ENCODE measurements at regions not wholly inside any gene's neighbourhood (a gene's known extent, or its start where the extent isn't known, plus 50 kb on each side); places are given as distances from the start of the nearest gene placed in this dataset.

DNA sequence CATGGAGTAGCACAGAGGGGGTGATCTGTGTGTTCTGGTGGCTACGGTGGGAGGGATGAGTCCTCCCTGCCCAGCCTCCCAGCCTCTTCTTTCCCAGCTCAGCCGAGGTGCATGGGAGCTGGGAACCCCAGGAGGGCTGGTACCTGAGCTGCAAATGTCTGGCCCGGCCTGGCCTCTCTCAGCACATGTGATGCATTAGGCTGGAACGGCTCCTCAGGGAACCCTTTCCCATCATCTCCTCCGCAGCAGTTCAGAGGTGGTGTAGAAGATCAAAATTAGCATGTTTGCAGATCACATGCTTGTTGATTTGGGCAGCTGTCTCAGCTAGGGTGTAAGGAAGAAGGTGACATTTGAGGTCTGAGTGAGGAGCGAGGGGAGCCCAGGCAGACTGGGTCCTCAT lies 126.6 kb downstream of the EMX2 start:
- no peak for DNase-seq (ENCODE audit: low spot score)

DNA sequence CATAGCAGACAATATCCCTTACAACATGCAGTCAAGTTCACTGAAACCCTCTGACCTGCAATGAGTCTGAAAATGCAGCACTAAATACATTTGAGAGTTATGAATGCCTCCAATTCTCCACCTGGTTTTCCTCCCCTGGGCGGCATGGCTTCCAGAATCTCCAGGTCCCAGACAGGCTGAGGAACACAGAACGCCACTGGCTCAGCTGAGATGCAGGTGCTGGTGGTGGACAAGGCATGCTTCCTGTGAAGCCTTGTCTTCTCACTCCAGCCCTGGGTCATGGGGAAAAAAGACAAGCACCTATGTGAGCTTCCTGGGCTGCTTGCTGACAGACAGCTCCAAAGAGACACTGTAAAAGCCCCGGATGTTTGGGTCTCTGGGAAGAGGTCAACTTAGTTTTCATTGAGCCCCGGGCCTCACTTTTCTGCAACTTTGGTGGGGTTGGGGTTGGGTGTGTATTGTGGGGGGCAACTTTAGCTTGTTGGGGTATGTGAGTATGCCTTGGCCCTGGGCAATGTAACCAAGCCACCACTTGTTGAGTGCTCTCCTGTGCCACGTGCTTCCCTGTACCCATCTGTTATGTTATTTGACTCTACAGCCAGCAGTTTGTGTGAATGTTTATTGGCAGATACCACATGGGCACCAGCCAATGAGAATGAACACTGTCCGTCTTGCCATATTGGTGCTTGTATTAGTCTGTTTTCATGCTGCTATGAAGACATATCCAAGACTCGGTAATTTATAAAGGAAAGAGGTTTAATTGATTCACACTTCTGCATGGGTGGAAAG lies 127.8 kb downstream of the EMX2 start:
- DNase-seq (ENCODE audit: low spot score), result no peak

More for the DNA sequence above, 126.6 kb downstream of the EMX2 start:
- no peak for FAIRE-seq

DNA sequence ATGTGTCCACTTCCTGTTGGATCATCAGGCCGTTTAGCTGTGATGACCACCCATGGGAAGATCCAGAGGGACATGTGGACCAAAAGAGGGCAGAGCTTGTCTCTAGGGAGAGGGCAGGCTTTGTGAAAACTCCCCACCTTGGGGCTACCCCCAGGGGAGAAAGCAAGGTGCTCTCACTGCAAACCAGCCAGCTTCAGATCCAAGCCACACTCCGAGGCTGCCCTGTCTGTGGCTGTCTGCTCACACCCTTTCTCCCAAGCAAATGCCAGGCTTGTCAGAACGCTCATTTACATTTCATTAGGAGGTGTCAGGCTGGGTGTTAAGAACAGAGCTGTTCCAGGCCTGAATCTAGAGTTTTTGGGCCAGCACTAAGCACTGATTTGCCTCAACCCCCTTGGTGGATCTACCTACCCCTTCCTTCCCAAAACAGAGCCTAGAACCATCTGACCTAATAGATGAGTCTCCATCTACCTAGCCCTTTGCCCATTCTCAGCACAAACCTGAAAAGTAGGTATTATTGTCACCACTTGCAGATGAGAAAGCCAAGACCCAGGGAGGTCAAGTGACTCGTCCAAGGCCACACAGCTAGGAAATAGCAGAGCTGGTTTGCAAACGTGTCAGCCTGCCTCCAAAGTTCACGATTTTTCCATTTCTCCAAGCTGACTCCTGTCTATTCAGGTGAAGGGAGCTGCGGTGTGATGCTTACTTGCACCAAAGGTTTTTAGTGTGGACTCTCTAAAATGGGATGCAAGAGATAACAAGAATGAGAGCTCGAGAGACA lies 130.9 kb downstream of the EMX2 start:
- DNase-seq (ENCODE audit: low spot score), result no peak
- FAIRE-seq, result no peak

More for the DNA sequence above, 127.8 kb downstream of the EMX2 start:
- FAIRE-seq, result no peak

DNA sequence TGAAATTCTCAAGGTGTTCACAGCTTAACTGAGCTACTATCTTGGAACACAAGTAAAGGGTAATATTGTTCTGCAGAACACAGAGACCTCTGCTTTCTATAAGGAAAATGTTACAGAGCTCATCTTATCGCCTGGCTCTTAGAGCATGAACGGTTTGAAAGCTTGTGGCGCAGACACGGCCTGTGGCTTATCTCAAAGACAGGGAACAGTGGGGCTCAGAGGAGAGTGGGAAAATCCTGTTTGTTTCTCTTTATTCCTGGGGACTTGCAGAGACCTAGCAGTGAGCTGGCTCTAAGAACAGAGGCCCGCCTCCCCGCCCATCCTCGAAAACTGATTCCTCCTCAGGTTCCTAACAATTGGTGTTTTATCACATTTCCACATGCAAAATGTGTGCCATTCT lies 131.7 kb downstream of the EMX2 start:
- DNase-seq (ENCODE audit: low spot score), result no peak
- FAIRE-seq, result no peak

DNA sequence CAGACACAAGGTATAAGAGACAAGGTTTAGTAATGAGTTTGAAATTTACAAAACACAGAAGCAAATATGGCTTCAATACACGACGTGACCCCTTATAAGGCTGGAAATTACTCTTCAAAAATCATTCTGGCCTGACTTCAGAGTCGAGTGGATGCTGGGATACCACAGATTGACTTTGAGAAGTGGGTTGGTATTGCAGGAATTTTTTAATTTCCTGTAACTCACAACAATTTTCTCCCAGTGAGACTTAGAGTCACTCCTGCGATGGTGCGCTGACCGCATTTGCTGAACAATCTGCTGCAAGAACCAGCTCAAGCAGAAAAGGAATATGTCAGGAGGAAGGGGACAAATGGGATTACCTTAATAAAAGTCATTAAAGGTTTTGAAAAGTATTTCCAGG lies 132.1 kb downstream of the EMX2 start:
- FAIRE-seq (no peak), DNase-seq (ENCODE audit: low spot score) (no peak)

DNA sequence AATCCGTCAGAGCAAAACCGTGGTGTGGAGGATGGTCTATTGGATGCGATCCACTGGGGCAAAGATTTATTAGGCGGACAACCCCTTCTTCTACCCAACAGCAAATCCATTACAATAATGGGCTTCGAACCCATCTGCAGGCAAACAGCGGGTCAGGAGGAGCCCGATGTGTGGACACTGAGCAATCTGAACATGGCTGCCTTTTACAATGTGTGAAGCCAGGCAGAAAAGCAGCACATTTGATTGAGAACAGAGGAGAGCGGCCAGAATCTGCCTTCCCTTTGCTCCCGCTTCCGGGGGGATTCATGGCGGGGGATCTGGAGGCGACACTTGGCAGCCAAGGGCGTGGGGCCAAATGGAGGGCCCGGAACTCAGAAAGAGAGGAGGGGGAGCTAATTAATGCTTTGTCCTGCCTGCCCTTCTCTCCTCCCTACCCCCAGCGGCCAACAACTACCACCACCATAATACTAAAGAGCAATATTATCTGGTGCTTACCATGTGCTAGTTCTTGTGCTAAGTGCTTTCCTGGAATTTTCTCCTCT lies 133.0 kb downstream of the EMX2 start:
- FAIRE-seq, result no peak
- no peak for DNase-seq (ENCODE audit: low spot score)

DNA sequence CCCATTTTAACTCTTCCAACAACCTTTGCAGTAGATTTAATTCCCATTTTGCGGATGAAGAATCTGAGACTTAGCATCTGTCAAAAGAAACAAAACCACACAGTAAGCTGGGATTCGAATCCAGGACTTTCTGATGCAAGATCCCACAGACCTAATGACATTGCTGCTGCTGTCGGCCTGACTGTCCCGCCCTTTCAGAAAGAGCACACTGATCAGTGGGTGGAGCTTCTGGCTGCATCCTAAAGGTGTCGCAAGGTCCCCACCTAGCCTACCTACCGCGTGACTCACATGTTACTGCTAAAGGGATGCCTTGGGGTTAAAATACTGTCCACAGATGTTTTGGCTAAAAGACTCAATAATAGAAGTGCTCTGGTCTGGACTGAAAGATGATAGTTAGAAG lies 134.7 kb downstream of the EMX2 start:
- no peak for FAIRE-seq
- no peak for DNase-seq (ENCODE audit: low spot score)

DNA sequence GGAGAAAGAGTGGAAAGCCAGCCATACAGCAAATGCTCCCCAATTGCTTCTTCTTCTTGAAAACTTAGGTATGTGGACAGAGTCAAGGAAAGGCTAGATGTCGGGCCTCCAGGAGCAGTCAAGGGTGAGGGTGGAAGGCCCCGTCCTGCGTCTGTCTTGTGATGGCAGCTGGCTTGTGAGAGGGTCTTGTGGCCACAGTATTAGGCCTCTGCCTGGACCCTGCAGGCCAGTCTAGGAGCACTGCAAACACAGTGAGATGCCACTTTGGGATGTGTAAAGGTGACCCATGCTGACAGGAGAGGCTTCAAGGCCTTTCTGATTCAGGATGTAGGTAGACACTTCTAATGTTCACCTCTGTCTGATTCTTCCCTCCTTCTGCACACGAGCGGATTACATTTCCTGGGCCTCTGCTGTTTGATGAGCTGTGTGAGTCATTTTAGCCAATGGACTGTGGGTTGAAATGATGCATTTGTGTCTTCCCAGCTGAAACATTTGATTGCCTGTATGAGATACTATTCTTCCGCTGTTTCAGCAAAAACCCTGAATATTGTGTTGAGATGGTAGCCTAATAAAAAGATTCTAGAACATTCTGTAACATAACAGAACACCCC lies 135.4 kb downstream of the EMX2 start:
- no peak for FAIRE-seq
- no peak for DNase-seq (ENCODE audit: low spot score)

DNA sequence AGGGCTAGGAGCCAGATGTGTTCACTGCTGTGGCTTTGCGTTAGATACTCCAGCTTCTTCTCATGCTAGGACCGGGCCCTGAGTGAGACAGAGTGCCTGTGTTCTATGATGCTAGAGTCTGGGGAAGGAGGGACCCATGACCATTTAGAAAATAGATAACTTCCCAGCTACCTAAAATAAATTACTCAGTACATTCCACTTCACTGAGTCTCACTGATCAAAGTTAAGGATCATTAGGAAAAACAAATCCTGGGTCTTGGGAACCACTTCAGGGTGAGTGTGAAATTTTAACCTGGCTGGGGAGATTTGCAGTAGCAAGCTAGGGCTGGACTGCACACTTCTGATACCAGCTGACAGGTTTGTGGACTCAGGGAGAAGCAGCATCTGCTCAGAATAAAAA lies 138.1 kb downstream of the EMX2 start:
- FAIRE-seq, result no peak
- DNase-seq (ENCODE audit: low spot score), result no peak

DNA sequence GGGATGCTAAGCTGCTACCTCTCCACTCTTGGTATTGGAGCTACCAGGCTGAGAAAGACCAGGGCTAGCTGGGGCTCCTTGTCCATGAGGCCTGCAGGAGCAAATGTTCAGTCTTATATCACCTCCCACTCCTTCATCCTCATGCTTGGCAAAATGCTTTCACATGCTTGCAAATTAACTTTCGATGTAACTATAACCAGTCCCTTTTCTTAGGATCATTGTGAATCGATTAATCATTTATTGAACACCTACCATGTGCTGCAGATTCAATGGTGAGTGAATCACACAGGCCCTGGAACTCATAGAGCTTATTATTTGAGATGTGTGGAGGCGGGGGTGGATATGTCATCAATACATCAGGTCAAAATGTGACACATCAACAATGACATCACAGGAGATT lies 138.6 kb downstream of the EMX2 start:
- FAIRE-seq (no peak), DNase-seq (ENCODE audit: low spot score) (no peak)

DNA sequence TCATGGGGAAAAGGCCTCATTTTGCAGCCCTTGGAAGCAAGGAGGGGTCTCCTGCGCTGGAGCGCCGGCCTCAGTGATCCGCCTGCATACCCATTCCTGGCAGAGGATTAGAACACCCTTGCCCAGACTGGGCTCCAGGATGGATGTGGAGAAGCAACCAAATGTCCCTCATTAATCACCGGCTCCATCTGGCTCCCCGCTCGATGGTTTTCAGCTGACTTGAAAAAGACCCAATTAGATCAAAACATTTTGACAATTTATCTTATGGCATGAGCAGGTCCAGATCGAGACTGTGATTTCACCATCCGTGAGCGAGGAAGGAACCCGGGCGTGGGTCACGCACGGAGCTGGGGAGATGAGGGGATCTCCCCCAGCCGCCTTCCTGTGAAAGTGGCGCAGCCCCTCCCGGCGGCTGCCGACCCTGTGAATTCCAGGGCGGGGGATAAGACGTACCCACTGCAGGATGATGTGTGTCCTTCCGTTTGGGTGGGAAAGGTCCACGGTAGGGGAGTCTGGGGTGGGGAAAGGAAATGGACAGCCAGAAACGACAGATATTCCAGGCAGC lies 141.6 kb downstream of the EMX2 start:
- DNase-seq (ENCODE audit: low spot score) (no peak), FAIRE-seq (no peak)

DNA sequence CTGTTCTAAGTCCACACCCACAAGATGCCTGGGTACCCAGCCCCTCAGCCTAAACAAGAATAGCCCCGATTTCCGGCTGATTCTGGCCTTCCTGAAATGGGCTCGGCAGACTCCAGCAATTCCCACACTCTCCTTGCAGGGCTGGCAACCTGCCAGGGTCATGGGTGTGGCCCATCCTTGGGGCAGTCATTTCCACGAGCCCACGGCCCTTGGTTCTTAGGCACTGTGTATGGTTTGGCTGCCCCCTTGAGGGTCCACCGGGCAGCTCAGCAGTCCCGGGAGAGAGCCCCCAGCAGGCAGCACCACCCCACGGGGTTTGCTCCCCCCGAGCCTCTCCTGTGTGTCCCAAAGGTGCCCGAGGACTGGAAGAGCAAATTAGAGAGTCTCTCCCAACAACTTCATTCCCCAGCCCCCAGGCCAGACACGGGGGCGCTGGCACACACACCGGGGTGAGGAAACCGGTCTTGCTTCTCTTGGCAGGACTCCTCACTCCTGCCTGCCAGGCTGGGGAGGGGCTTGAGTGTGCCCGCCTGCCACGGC lies 142.2 kb downstream of the EMX2 start:
- no peak for FAIRE-seq
- DNase-seq (ENCODE audit: low spot score), result no peak

DNA sequence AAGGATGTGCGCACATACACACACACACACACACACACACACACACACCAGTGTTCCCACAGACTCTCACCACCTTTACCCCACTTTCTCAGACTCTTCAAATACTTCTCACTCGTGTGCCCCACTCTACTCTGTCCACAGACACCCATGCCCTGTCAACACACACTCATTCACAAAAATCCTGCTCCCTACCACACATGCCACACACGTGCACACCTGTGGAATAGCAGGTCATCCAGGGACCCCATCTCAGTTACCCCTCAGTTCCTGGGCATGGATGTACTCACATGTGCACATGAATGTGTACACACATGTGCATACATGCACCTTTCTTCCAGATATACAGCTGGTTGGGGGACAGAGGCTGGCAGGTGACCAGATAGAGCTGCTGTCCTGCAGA lies 142.9 kb downstream of the EMX2 start:
- DNase-seq (ENCODE audit: low spot score), result no peak
- no peak for FAIRE-seq

DNA sequence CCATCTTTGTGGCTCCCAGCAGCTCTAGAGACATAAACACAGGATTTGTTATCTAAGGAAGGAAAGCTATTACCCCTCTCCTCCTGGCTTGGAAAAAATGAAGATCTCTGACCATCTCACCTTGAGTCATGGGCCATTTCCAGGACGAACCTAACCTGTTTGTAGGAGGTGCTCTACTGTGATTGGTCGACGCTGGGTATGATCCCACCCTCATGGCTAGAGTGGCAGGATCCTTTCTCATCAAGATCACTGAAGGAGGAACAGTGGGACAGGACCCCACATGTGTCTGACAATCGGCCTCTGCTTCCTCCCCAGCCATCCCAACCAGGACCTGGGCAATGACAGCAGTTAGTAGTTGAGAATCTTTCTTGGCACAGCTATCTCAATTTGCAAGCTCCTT lies 144.1 kb downstream of the EMX2 start:
- FAIRE-seq, result no peak
- DNase-seq (ENCODE audit: low spot score), result no peak

DNA sequence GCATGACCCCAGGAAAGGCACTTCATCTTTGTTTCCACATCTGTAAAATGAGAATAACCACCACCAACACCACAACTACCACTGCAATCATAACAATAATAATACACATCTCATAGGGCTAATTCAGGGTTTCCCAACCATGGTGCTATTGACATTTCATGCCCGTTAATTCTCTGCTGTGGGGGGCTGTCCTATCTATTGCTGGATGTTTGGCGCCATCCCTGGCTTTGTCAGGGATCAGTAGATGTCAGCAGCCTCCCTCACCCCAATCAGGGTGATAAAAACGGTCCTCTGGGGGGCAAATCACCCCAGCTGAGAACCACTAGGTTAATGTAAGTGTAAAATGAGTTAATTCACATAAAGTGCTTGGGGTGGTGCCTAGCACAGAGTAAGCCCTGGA lies 145.8 kb downstream of the EMX2 start:
- no peak for DNase-seq (ENCODE audit: low spot score)
- no peak for FAIRE-seq

DNA sequence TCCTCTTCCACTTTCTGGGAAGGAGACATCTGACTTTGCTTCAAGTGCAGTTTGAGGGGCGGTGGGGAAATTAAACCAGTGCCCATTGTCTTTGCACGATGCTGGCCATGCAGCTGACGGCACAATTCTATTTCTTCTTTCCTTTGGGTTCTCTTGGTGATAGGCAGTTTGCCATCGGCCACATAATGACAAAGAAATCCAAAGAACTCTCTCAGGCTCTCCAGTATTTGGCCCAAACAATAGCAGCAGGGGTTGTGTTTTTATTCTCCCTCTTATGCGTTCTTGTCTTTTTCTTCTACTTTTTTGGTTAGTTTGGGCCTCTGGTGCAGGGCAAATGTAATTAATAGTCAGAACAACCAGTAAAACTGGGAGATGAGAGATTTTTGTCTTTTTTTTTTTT lies 147.0 kb downstream of the EMX2 start:
- FAIRE-seq, result no peak

DNA sequence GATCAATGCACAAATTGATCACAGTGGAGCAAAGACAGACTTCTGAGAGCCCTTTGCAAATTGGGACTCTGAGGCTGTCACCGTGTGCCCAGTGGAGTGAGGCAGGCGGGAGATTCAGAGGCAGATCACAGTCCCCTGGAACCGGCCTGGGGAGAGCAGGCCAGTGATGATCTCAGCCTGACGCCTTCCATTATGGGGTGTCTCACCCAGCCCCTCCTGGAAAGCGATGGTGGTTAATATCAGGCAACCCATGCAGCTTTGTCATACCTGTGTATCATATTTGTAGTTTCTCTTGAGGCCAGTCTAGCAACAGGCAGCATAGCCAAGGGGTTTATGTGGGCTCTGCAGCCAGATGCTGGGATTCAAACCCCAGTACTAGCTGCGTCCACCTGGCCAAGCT lies 147.8 kb downstream of the EMX2 start:
- FAIRE-seq, result no peak
- no peak for DNase-seq (ENCODE audit: low spot score)

More for the DNA sequence above, 147.0 kb downstream of the EMX2 start:
- no peak for DNase-seq (ENCODE audit: low spot score)

DNA sequence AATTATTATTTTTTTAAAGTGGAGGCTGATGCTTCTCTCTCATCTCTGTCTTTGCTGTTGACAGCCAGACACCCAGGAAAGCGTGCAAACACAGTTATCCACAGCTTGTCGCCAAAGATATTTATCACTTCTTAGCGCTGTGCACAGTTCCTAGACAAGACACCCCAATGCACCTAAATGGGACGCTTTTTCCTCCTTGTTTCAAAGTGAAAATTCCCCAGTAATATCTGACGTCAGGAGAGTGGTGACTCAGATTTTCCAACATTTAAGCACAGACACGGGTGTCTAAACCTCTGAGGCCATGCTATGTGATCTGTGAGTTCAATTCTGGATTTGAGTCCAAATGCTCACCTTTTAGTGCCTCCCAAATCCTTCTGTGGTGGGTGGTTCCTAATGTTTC lies 151.6 kb downstream of the EMX2 start:
- FAIRE-seq, result no peak

DNA sequence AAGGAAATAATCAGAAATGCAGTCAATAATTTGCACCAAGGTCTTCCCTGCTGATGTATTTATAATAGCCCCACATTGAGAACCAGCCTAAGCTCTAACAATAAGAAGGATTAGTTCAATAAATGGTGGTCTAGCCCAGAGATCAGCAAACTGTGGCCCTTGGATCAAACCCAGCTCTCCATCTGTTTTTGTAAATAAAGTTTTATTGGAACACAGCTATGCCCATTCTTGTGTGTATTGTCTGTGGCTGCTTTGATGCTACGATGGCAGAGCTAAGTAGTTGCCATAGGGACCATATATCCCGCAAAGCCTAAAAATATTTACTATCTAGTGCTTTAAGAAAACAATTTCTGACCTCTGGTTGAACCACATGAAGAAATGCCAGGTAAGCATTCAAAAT lies 154.9 kb downstream of the EMX2 start:
- FAIRE-seq (no peak), DNase-seq (ENCODE audit: low spot score) (no peak)

More for the DNA sequence above, 151.6 kb downstream of the EMX2 start:
- DNase-seq (ENCODE audit: low spot score), result no peak

DNA sequence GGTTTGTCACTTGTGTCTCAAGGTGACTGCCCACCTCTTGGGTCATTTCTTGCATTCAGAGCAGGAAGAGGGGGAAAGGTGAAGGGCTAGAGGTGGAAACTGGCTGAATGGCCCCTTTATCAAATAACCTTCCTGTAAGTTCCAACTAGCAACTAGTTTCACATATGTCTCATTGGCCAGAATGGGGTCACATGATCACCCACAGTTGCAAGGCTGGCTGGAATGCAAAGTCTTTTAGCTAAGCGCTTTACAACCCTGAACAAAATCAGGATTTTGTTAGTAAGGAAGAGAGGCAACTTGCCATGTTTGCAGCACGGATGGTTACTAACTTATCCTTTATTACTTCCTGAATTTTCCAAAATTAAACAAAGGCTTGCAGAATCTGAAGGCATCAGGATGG lies 156.3 kb downstream of the EMX2 start:
- no peak for FAIRE-seq
- no peak for DNase-seq (ENCODE audit: low spot score)

DNA sequence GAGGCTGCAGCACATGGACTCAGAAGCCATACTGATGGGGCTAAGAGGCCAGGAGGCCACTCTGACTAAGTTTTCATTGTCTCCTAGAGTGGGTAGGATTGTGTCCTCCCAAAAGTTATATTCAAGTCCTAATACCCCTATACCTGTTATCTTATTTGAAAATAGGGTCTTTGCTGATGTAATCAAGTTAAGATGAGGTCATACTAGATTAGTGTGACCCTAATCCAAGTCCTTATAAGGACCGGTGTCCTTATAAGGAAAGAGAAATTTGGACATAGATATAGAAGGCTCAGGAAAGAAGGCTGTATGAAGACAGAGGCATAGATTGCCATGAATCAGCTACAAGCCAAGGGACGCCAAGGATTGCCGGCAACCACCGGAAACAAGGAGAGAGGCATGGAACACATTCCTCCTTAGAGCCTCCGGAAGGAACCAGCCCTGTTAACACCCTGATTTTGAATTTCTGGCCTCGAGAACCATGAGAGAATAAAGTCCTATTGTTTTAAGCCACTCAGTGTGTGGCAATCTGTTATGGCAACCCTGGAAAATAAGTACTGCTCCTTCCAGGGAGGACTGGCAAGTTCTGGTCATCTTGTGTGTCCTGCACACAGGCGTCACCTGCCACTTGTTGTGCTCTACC lies 157.0 kb downstream of the EMX2 start:
- FAIRE-seq (no peak), DNase-seq (ENCODE audit: low spot score) (no peak)
